ENCODE measurements at regions not wholly inside any gene's neighbourhood (a gene's known extent, or its start where the extent isn't known, plus 50 kb on each side); places are given as distances from the start of the nearest gene placed in this dataset.

- TF ChIP-seq POLR2AphosphoS5 (IDR thresholded peaks at IDR 0.05; ENCODE audit: low read depth) (no peak), CTCF (IDR thresholded peaks at IDR 0.05; ENCODE audit: insufficient read depth, low read length) (no peak), REST (IDR thresholded peaks at IDR 0.05; ENCODE audit: insufficient replicate concordance, low read depth) (no peak), SPI1 (IDR thresholded peaks at IDR 0.05; ENCODE audit: borderline replicate concordance, low read depth) (no peak)
Observed at GRCh38 chr1:47644212-47644573, 206.3 kb downstream of the FOXD2 start.
